ENCODE measurements at regions not wholly inside any gene's neighbourhood (a gene's known extent, or its start where the extent isn't known, plus 50 kb on each side); places are given as distances from the start of the nearest gene placed in this dataset.

DNA sequence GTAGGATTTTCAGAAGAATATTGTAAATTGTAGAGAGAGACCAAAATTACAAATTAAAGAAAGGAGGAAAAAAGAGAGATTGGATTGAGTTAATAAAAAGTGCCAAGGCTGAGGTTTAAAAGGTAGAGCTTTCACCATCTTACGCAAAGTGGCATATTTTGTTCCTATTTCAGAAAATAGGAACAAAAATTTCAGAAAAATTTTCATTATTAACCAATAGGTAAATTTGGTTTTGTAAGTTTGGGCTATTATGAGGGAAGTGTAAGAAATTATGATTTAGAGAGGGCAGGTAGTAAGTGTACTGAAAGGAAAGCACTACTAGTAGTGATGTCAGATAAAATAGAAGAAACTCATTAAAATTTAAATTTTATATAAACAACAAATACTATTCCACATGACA, 479.7 kb downstream of the ACTRT1 start:
- no peak for TF ChIP-seq EZH2 (IDR thresholded peaks at IDR 0.05; ENCODE audit: borderline replicate concordance, low read depth, low read length, poor library complexity, severe bottlenecking)
- TF ChIP-seq, protein P1, sequence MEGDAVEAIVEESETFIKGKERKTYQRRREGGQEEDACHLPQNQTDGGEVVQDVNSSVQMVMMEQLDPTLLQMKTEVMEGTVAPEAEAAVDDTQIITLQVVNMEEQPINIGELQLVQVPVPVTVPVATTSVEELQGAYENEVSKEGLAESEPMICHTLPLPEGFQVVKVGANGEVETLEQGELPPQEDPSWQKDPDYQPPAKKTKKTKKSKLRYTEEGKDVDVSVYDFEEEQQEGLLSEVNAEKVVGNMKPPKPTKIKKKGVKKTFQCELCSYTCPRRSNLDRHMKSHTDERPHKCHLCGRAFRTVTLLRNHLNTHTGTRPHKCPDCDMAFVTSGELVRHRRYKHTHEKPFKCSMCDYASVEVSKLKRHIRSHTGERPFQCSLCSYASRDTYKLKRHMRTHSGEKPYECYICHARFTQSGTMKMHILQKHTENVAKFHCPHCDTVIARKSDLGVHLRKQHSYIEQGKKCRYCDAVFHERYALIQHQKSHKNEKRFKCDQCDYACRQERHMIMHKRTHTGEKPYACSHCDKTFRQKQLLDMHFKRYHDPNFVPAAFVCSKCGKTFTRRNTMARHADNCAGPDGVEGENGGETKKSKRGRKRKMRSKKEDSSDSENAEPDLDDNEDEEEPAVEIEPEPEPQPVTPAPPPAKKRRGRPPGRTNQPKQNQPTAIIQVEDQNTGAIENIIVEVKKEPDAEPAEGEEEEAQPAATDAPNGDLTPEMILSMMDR (conservative IDR thresholded peaks at IDR 0.05; ENCODE audit: low read depth, low read length): no peak
